WTC11 (cell line): ENCODE measurements at regions not wholly inside any gene's neighbourhood (a gene's known extent, or its start where the extent isn't known, plus 50 kb on each side); places are given as distances from the start of the nearest gene placed in this dataset.

Source experiments
- CREB1 ChIP-seq: sonication (generic); formaldehyde crosslinking; IDR thresholded peaks from 2 replicates; pipeline ENCODE4 v1.8.0; 2023; ENCODE audit warnings: mild to moderate bottlenecking, missing genetic modification reagents
- EMX1 ChIP-seq: fragments of 250-450 bp; sonication (Bioruptor Pico); IDR thresholded peaks from 2 replicates; pipeline ENCODE4 v1.8.0; 2021; ENCODE audit warnings: mild to moderate bottlenecking
- ETV6 ChIP-seq: sonication (generic); formaldehyde crosslinking; IDR thresholded peaks from 2 replicates; pipeline ENCODE4 v1.8.1; 2022; ENCODE audit warnings: mild to moderate bottlenecking, missing genetic modification reagents
- FOXJ3 ChIP-seq: sonication (generic); formaldehyde crosslinking; IDR thresholded peaks from 2 replicates; pipeline ENCODE4 v1.9.0; 2021; ENCODE audit warnings: missing genetic modification reagents, mild to moderate bottlenecking, borderline replicate concordance
- JUN ChIP-seq: sonication (generic); formaldehyde crosslinking; IDR thresholded peaks from 2 replicates; pipeline ENCODE4 v1.8.0; 2023; ENCODE audit warnings: mild to moderate bottlenecking, missing genetic modification reagents
- SP1 ChIP-seq: sonication (generic); formaldehyde crosslinking; conservative IDR thresholded peaks from 2 replicates; pipeline ENCODE4 v1.8.1; 2022; ENCODE audit warnings: missing genetic modification reagents
- TF ChIP-seq, protein P1 (sequence below): fragments of 200-600 bp; IDR thresholded peaks from 2 replicates; pipeline ENCODE4 v1.8.0; 2022; ENCODE audit warnings: antibody characterized with exemption
- TF ChIP-seq, protein P2 (sequence below): sonication (generic); formaldehyde crosslinking; IDR thresholded peaks from 2 replicates; pipeline ENCODE4 v1.8.1; 2022; ENCODE audit warnings: mild to moderate bottlenecking, missing genetic modification reagents, moderate library complexity, borderline replicate concordance
- TF ChIP-seq, protein P3 (sequence below): sonication (generic); formaldehyde crosslinking; IDR thresholded peaks from 2 replicates; pipeline ENCODE4 v1.8.1; 2023; ENCODE audit warnings: mild to moderate bottlenecking, missing genetic modification reagents
- TF ChIP-seq, protein P4 (sequence below): sonication (generic); formaldehyde crosslinking; IDR thresholded peaks from 2 replicates; pipeline ENCODE4 v1.8.1; 2022; ENCODE audit warnings: low read depth, missing genetic modification reagents, borderline replicate concordance
- TF ChIP-seq, protein P5 (sequence below): sonication (generic); formaldehyde crosslinking; conservative IDR thresholded peaks from 2 replicates; pipeline ENCODE4 v1.8.1; 2022; ENCODE audit warnings: mild to moderate bottlenecking, missing genetic modification reagents
- TF ChIP-seq, protein P6 (sequence below): sonication (generic); formaldehyde crosslinking; IDR thresholded peaks from 2 replicates; pipeline ENCODE4 v1.8.1; 2023; ENCODE audit warnings: mild to moderate bottlenecking, missing genetic modification reagents, moderate library complexity

DNA sequence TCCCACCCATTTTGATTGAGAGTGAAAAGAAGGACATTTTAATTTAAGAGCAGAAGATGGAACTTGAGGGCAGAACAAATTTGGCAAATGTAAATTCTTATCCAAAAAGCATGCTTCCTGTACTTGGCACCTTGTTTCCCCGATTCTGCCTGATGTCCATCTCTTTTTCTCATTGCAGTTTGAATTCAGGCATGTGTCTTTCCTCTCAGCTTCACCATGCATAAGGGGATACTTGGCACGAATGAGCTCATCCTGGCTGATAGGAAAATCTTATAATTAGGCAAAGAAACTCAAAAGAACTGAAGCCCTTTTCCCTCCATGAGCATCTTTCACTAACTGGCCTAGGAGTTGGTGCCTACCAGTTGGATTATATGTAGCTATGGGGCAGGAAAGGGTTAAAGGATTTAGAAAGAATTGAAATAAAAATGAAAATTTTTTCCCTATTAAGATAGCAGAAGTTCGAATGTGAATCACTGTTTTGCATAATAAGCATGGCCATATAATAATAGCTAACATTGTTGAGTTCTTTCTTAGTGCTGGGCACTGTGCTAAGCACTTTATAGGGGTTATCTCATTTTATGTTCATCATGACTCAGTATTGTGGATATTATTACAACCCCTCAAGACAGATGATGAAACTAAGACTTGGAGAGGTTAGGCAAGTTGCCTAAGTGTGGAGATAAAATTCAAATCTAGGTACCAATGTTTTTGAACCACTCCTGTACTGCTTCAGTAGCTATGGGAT lies 386.6 kb downstream of the KCNRG start:
- TF ChIP-seq, protein P1, sequence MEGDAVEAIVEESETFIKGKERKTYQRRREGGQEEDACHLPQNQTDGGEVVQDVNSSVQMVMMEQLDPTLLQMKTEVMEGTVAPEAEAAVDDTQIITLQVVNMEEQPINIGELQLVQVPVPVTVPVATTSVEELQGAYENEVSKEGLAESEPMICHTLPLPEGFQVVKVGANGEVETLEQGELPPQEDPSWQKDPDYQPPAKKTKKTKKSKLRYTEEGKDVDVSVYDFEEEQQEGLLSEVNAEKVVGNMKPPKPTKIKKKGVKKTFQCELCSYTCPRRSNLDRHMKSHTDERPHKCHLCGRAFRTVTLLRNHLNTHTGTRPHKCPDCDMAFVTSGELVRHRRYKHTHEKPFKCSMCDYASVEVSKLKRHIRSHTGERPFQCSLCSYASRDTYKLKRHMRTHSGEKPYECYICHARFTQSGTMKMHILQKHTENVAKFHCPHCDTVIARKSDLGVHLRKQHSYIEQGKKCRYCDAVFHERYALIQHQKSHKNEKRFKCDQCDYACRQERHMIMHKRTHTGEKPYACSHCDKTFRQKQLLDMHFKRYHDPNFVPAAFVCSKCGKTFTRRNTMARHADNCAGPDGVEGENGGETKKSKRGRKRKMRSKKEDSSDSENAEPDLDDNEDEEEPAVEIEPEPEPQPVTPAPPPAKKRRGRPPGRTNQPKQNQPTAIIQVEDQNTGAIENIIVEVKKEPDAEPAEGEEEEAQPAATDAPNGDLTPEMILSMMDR = no peak
- TF ChIP-seq FOXJ3 = no peak
- TF ChIP-seq, protein P2, sequence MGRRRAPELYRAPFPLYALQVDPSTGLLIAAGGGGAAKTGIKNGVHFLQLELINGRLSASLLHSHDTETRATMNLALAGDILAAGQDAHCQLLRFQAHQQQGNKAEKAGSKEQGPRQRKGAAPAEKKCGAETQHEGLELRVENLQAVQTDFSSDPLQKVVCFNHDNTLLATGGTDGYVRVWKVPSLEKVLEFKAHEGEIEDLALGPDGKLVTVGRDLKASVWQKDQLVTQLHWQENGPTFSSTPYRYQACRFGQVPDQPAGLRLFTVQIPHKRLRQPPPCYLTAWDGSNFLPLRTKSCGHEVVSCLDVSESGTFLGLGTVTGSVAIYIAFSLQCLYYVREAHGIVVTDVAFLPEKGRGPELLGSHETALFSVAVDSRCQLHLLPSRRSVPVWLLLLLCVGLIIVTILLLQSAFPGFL (CRISPR knock-in tag) = no peak
- TF ChIP-seq EMX1 = no peak
- no peak for TF ChIP-seq ETV6 (CRISPR knock-in tag)
- no peak for TF ChIP-seq CREB1 (CRISPR knock-in tag)
- no peak for TF ChIP-seq SP1 (CRISPR knock-in tag)
- TF ChIP-seq, protein P3, sequence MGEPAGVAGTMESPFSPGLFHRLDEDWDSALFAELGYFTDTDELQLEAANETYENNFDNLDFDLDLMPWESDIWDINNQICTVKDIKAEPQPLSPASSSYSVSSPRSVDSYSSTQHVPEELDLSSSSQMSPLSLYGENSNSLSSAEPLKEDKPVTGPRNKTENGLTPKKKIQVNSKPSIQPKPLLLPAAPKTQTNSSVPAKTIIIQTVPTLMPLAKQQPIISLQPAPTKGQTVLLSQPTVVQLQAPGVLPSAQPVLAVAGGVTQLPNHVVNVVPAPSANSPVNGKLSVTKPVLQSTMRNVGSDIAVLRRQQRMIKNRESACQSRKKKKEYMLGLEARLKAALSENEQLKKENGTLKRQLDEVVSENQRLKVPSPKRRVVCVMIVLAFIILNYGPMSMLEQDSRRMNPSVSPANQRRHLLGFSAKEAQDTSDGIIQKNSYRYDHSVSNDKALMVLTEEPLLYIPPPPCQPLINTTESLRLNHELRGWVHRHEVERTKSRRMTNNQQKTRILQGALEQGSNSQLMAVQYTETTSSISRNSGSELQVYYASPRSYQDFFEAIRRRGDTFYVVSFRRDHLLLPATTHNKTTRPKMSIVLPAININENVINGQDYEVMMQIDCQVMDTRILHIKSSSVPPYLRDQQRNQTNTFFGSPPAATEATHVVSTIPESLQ (CRISPR knock-in tag) = no peak
- TF ChIP-seq, protein P4, sequence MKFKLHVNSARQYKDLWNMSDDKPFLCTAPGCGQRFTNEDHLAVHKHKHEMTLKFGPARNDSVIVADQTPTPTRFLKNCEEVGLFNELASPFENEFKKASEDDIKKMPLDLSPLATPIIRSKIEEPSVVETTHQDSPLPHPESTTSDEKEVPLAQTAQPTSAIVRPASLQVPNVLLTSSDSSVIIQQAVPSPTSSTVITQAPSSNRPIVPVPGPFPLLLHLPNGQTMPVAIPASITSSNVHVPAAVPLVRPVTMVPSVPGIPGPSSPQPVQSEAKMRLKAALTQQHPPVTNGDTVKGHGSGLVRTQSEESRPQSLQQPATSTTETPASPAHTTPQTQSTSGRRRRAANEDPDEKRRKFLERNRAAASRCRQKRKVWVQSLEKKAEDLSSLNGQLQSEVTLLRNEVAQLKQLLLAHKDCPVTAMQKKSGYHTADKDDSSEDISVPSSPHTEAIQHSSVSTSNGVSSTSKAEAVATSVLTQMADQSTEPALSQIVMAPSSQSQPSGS (CRISPR knock-in tag) = no peak
- TF ChIP-seq, protein P5, sequence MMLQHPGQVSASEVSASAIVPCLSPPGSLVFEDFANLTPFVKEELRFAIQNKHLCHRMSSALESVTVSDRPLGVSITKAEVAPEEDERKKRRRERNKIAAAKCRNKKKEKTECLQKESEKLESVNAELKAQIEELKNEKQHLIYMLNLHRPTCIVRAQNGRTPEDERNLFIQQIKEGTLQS (CRISPR knock-in tag) = no peak
- TF ChIP-seq JUN = no peak
- TF ChIP-seq, protein P6, sequence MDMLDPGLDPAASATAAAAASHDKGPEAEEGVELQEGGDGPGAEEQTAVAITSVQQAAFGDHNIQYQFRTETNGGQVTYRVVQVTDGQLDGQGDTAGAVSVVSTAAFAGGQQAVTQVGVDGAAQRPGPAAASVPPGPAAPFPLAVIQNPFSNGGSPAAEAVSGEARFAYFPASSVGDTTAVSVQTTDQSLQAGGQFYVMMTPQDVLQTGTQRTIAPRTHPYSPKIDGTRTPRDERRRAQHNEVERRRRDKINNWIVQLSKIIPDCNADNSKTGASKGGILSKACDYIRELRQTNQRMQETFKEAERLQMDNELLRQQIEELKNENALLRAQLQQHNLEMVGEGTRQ = no peak
